ENCODE measurements at regions not wholly inside any gene's neighbourhood (a gene's known extent, or its start where the extent isn't known, plus 50 kb on each side); places are given as distances from the start of the nearest gene placed in this dataset.
"Not testable (repeated sequence)": the region's sequence is repeated elsewhere in the genome, so short reads cannot be mapped to it uniquely, and the experiment has no call there.

- DNase-seq (ENCODE audit: low read depth): no peak
These were observed 573.9 kb downstream of the ZNF608 start for GRCh38 chr5:124172389-124173003.

GRCh38 chr5:124168093-124168492 lies 578.3 kb downstream of the ZNF608 start:
- DNase-seq (ENCODE audit: low read depth): not testable (repeated sequence)

GRCh38 chr5:124162767-124163532 lies 583.5 kb downstream of the ZNF608 start:
- DNase-seq (ENCODE audit: low read depth): no peak

- DNase-seq (ENCODE audit: low read depth): no peak
These were observed 585.2 kb downstream of the ZNF608 start for GRCh38 chr5:124161266-124161665.

- DNase-seq (ENCODE audit: low read depth): no peak
These were observed 586.2 kb downstream of the ZNF608 start for GRCh38 chr5:124160265-124160664.

- no peak for DNase-seq (ENCODE audit: low read depth)
These were observed 589.1 kb downstream of the ZNF608 start for GRCh38 chr5:124157320-124157719.

GRCh38 chr5:124156415-124156996 lies 589.9 kb downstream of the ZNF608 start:
- DNase-seq (ENCODE audit: low read depth): no peak

- DNase-seq (ENCODE audit: low read depth): no peak
These were observed 591.7 kb downstream of the ZNF608 start for GRCh38 chr5:124154714-124155113.

- DNase-seq (ENCODE audit: low read depth): no peak
These were observed 592.9 kb downstream of the ZNF608 start for GRCh38 chr5:124153588-124153987.

GRCh38 chr5:124148574-124148973 lies 597.9 kb downstream of the ZNF608 start:
- DNase-seq (ENCODE audit: low read depth): no peak

GRCh38 chr5:124140060-124140459 lies 606.4 kb downstream of the ZNF608 start:
- DNase-seq (ENCODE audit: low read depth): no peak

GRCh38 chr5:124139477-124139876 lies 607.0 kb downstream of the ZNF608 start:
- no peak for DNase-seq (ENCODE audit: low read depth)

GRCh38 chr5:124136609-124137008 lies 609.8 kb downstream of the ZNF608 start:
- no peak for DNase-seq (ENCODE audit: low read depth)

- no peak for DNase-seq (ENCODE audit: low read depth)
These were observed 611.5 kb downstream of the ZNF608 start for GRCh38 chr5:124134941-124135340.

- no peak for DNase-seq (ENCODE audit: low read depth)
These were observed 613.0 kb downstream of the ZNF608 start for GRCh38 chr5:124133406-124133805.

GRCh38 chr5:124132843-124133242 lies 613.6 kb downstream of the ZNF608 start:
- DNase-seq (ENCODE audit: low read depth): no peak

- DNase-seq (ENCODE audit: low read depth): no peak
These were observed 615.0 kb downstream of the ZNF608 start for GRCh38 chr5:124131466-124131865.

- DNase-seq (ENCODE audit: low read depth): no peak
These were observed 615.6 kb downstream of the ZNF608 start for GRCh38 chr5:124130816-124131215.

- no peak for DNase-seq (ENCODE audit: low read depth)
These were observed 616.9 kb downstream of the CSNK1G3 start for GRCh38 chr5:124128867-124129266.

GRCh38 chr5:124126504-124127217 lies 614.7 kb downstream of the CSNK1G3 start:
- no peak for DNase-seq (ENCODE audit: low read depth)

GRCh38 chr5:124124711-124125229 lies 612.8 kb downstream of the CSNK1G3 start:
- DNase-seq (ENCODE audit: low read depth): no peak

GRCh38 chr5:124121198-124121597 lies 609.2 kb downstream of the CSNK1G3 start:
- no peak for DNase-seq (ENCODE audit: low read depth)
